ENCODE measurements at regions not wholly inside any gene's neighbourhood (a gene's known extent, or its start where the extent isn't known, plus 50 kb on each side); places are given as distances from the start of the nearest gene placed in this dataset.
A peak's percentile ranks its signal among the peaks of the same experiment; 100 is the strongest.

DNA sequence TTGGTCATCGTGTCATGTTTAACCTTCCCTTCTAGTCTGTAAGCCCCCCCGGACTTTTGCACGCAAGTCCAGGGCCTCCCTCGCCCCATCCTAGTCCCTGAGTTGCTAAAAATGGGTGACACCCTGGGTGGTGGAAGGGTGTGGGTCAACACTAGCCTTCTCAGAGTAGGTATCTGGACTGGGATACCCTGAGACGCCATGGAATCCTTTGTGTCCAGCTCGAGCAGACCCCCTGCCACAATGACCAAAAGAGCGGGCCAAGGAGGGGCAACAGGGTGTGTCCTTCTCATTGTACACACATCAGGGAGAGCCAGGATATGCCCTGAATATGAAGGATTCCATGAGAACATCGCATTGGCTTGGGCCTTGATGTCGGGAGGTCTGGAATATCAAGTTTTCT, 67.5 kb upstream of the ATP12A start:
- H3K27me3 Mint-ChIP-seq = no peaks in the 10 kb centered on the region
- no peaks in the 10 kb centered on the region for H3K36me3 ChIP-seq (ENCODE audit: control insufficient read depth in 2 of 2, extremely low read depth in 1 of 2, insufficient read depth in 1 of 2, low read length in 1 of 2)
- H3K9me3 Mint-ChIP-seq = no peaks in the 10 kb centered on the region
- H3K9me3 ChIP-seq = no peaks in the 10 kb centered on the region
- no peak for ATAC-seq (replicated peaks in 1 of 4)
- H3K4me1 Mint-ChIP-seq = peaks cover 8 to 18% (median 11%) of the 10 kb centered on the region in 3 donors
- POLR2A ChIA-PET = interaction anchor here in 1 of 2 donors (1.1 kb wide), 1 partner anchor 11 kb away, joined by 3 read pairs; no protein-coding TSS in a partner anchor
- no peak for DNase-seq
- peaks cover 0 to 23% of the 10 kb centered on the region in 2 experiments for H3K4me1 ChIP-seq (ENCODE audit: control insufficient read depth in 1 of 2, extremely low read depth in 1 of 2, insufficient read depth in 2 of 2, low read length in 2 of 2)
- H3K27me3 ChIP-seq (replicated peaks in 1 of 2; ENCODE audit: control insufficient read depth in 2 of 2, extremely low read depth in 1 of 2, insufficient read depth in 2 of 2, low read length in 1 of 2) = no peaks in the 10 kb centered on the region
- 93% methylated on average over 5 of the region's 9 CpGs for WGBS (ENCODE audit: insufficient coverage)
- H3K27ac ChIP-seq (ENCODE audit: low read length) = no peak overlapping the region
- H3K4me3 ChIP-seq (ENCODE audit: control insufficient read depth in 1 of 2, extremely low read depth in 1 of 2, low read length in 1 of 2) = no peak overlapping the region
- no peak overlapping the region for H3K27ac Mint-ChIP-seq
- CTCF ChIA-PET = interaction anchor here in 1 of 2 donors (0.6 to 1.3 kb wide), 2 partner anchors 39 to 61 kb away, joined by 3 read pairs; no protein-coding TSS in a partner anchor
- no peaks in the 10 kb centered on the region for H3K36me3 Mint-ChIP-seq
- H3K4me3 Mint-ChIP-seq = no peak overlapping the region

DNA sequence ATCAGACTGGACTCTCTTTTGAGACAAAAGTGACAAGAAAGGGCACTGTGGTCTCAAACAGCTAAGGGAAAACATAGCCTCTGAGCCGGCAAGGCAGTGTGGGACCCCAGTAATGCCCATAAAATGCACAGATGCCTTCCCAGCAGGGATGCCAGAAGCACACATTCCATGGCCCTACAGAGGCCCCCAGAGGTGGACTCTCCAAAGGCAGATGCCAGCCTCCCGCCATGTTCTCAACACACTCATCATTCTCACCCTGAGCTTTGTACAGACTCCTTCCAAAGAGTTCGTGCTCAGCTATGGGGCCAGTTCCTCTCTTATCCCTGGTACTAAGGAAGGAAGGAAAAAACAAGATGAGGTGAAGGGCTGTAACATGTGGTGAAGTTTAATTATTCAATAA, 67.1 kb upstream of the ATP12A start:
- ChIA-PET POLR2A (no interaction called here), CTCF (no interaction called here)
- WGBS (ENCODE audit: insufficient coverage) = 100% methylated on average over 1 of the region's 3 CpGs
- Mint-ChIP-seq H3K4me3 (no peak overlapping the region), H3K27me3 (no peaks in the 10 kb centered on the region), H3K4me1 (peaks cover 12 to 22% (median 15%) of the 10 kb centered on the region in 3 donors), H3K9me3 (no peaks in the 10 kb centered on the region), H3K27ac (no peak overlapping the region), H3K36me3 (no peaks in the 10 kb centered on the region)
- Histone ChIP-seq H3K4me1 (ENCODE audit: control insufficient read depth in 1 of 2, extremely low read depth in 1 of 2, insufficient read depth in 2 of 2, low read length in 2 of 2) (peaks cover 2 to 27% of the 10 kb centered on the region in 2 experiments), H3K4me3 (ENCODE audit: control insufficient read depth in 1 of 2, extremely low read depth in 1 of 2, low read length in 1 of 2) (no peak overlapping the region), H3K9me3 (no peaks in the 10 kb centered on the region), H3K27ac (ENCODE audit: low read length) (no peak overlapping the region), H3K27me3 (replicated peaks in 1 of 2; ENCODE audit: control insufficient read depth in 2 of 2, extremely low read depth in 1 of 2, insufficient read depth in 2 of 2, low read length in 1 of 2) (no peaks in the 10 kb centered on the region), H3K36me3 (ENCODE audit: control insufficient read depth in 2 of 2, extremely low read depth in 1 of 2, insufficient read depth in 1 of 2, low read length in 1 of 2) (peaks cover 0 to 2% of the 10 kb centered on the region in 2 donors)
- DNase-seq (no peak), ATAC-seq (replicated peaks in 1 of 4) (no peak)

DNA sequence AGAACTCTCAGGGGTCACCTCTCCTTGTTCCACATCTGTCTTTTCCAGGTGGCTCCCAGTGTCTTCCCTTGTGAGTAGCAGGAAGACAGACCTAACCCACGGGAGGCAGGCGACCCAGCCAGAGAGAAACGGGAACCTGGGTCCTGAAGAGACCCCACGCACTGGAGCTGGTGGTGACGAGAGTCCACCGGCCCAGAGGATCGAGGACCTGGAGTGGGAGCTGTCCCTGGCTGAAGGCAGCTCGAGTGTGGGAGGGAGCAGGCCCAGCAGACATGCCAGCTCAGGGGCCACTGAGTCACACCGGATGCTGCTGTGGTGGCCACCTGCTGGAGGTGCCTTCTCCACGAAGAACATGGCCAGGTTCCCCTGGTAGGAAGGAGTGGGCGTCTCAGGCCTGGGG, 66.5 kb upstream of the ATP12A start:
- 93% methylated on average over 10 of the region's 11 CpGs for WGBS (ENCODE audit: insufficient coverage)
- Histone ChIP-seq H3K9me3 (no peaks in the 10 kb centered on the region), H3K4me3 (ENCODE audit: control insufficient read depth in 1 of 2, extremely low read depth in 1 of 2, low read length in 1 of 2) (no peak overlapping the region), H3K27ac (ENCODE audit: low read length) (no peak overlapping the region), H3K27me3 (replicated peaks in 1 of 2; ENCODE audit: control insufficient read depth in 2 of 2, extremely low read depth in 1 of 2, insufficient read depth in 2 of 2, low read length in 1 of 2) (no peaks in the 10 kb centered on the region), H3K4me1 (ENCODE audit: control insufficient read depth in 1 of 2, extremely low read depth in 1 of 2, insufficient read depth in 2 of 2, low read length in 2 of 2) (peaks cover 6 to 34% of the 10 kb centered on the region in 2 experiments), H3K36me3 (ENCODE audit: control insufficient read depth in 2 of 2, extremely low read depth in 1 of 2, insufficient read depth in 1 of 2, low read length in 1 of 2) (peaks cover 0 to 2% of the 10 kb centered on the region in 2 donors)
- ATAC-seq (replicated peaks in 1 of 4) = no peak
- CTCF ChIA-PET = interaction anchor here in 1 of 2 donors (0.6 kb wide), 1 partner anchor 947 kb away, joined by 3 read pairs; no protein-coding TSS in a partner anchor
- Mint-ChIP-seq H3K27me3 (no peaks in the 10 kb centered on the region), H3K27ac (no peak overlapping the region), H3K9me3 (no peaks in the 10 kb centered on the region), H3K4me3 (no peak overlapping the region), H3K4me1 (peaks cover 19 to 28% (median 21%) of the 10 kb centered on the region in 3 donors), H3K36me3 (no peaks in the 10 kb centered on the region)
- no peak for DNase-seq
- POLR2A ChIA-PET = no interaction called here

DNA sequence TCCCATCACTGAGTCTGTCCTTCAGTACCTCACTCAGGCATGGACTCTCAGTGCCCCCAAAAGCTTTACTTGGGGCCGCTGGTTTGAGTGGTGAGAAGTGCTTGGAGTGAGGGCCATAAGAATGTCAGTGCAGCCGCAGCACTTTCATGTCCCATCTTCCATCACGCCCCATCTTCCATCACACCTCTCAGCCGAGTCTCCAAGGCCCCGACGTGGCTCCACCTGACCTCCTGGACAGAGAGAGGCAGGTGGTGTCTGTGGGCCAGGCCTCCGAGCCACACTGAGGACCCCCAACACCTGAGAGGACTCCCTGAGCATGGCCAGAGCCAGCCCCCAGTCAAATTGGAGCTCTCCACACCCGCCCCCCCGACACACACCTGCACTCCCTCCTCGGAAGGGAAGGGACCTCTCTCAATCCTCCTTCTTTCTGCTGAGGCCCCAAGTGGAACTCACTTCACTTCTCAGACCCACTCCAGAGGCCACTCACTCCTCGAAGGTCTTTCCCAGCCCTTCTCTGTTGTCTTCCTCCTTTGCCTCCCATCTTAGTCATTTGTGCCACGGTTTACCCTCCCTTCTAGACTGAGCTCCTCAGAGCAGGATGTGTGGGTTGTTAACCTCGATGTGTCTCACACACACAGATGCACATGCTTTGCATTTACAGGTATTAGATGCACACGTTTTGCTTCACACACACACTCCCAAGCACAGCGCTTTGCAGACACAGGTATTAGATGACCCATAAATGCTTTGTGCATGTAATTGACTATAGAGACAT, 65.7 kb upstream of the ATP12A start:
- CTCF ChIA-PET = interaction anchor here in 1 of 2 donors (0.6 kb wide), 1 partner anchor 948 kb away, joined by 3 read pairs; no protein-coding TSS in a partner anchor
- Mint-ChIP-seq H3K36me3 (no peaks in the 10 kb centered on the region), H3K4me3 (no peak overlapping the region), H3K27ac (peak overlapping the region in 1 of 2 donors; percentile 71), H3K9me3 (no peaks in the 10 kb centered on the region), H3K4me1 (peaks cover 26 to 35% (median 28%) of the 10 kb centered on the region in 3 donors), H3K27me3 (no peaks in the 10 kb centered on the region)
- 92% methylated on average over 8 of the region's 15 CpGs for WGBS (ENCODE audit: insufficient coverage)
- DNase-seq (no peak), ATAC-seq (replicated peaks in 1 of 4) (no peak)
- peaks cover 14 to 41% of the 10 kb centered on the region in 2 experiments for H3K4me1 ChIP-seq (ENCODE audit: control insufficient read depth in 1 of 2, extremely low read depth in 1 of 2, insufficient read depth in 2 of 2, low read length in 2 of 2)
- no peak overlapping the region for H3K27ac ChIP-seq (ENCODE audit: low read length)
- no peaks in the 10 kb centered on the region for H3K27me3 ChIP-seq (replicated peaks in 1 of 2; ENCODE audit: control insufficient read depth in 2 of 2, extremely low read depth in 1 of 2, insufficient read depth in 2 of 2, low read length in 1 of 2)
- peaks cover 0 to 2% of the 10 kb centered on the region in 2 donors for H3K36me3 ChIP-seq (ENCODE audit: control insufficient read depth in 2 of 2, extremely low read depth in 1 of 2, insufficient read depth in 1 of 2, low read length in 1 of 2)
- POLR2A ChIA-PET = no interaction called here
- H3K9me3 ChIP-seq = no peaks in the 10 kb centered on the region
- no peak overlapping the region for H3K4me3 ChIP-seq (ENCODE audit: control insufficient read depth in 1 of 2, extremely low read depth in 1 of 2, low read length in 1 of 2)

DNA sequence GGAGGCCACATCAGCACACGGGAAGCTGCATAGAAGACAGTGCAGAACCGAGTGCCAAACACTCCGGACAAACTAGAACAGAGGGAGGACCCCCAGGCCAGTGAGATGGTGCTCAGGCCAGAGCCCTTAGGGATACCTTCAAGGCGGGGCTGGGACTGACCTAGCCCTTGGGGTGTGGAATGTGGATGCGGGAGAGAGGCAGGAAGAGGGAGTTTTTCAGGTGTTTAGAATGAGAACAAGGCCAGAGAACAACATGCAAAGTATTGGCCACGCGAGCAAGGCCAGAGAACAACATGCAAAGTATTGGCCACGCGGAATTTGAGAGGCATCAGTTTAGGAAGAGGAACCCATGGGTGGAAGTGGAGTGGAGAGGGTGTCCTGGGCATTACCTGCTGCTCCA, 65.1 kb upstream of the ATP12A start:
- POLR2A ChIA-PET = no interaction called here
- DNase-seq = no peak

DNA sequence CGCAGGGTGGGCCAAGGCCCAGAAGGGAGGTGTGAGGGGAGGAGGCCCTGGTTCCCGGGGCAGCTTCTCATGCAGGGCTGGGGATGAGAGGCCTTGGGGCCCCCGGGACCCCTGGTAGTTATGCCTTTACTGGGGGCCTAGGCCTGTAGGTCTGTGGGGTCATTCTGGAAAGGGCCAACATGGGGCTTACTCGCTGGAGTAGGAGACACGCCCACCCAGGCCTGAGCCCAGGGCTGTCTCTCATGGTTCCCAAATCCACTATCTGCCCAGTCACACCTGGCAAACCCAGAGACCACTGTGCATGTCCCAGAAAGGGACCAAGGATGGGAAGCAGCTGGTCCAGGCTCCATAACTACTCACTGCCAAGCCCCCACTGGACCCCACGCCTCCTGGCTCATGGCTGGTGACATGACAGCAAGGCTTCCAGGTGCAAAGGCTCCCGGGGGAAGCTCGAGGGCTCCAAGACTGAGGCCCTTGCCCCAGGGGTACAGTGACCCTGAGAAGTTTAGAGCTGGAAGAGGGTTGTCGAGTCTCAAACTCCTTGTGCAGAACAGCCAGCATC, 64.2 kb upstream of the ATP12A start:
- DNase-seq (no peak), ATAC-seq (replicated peaks in 1 of 4) (no peak)
- H3K4me1 Mint-ChIP-seq = peaks cover 33 to 40% (median 39%) of the 10 kb centered on the region in 3 donors
- H3K36me3 Mint-ChIP-seq = no peaks in the 10 kb centered on the region
- peaks cover 15 to 48% of the 10 kb centered on the region in 2 experiments for H3K4me1 ChIP-seq (ENCODE audit: control insufficient read depth in 1 of 2, extremely low read depth in 1 of 2, insufficient read depth in 2 of 2, low read length in 2 of 2)
- no peak overlapping the region for H3K4me3 Mint-ChIP-seq
- 91% methylated on average over 5 of the region's 9 CpGs for WGBS (ENCODE audit: insufficient coverage)
- no peaks in the 10 kb centered on the region for H3K9me3 ChIP-seq
- H3K9me3 Mint-ChIP-seq = no peaks in the 10 kb centered on the region
- H3K27me3 ChIP-seq (replicated peaks in 1 of 2; ENCODE audit: control insufficient read depth in 2 of 2, extremely low read depth in 1 of 2, insufficient read depth in 2 of 2, low read length in 1 of 2) = no peaks in the 10 kb centered on the region
- H3K4me3 ChIP-seq (ENCODE audit: control insufficient read depth in 1 of 2, extremely low read depth in 1 of 2, low read length in 1 of 2) = no peak overlapping the region
- ChIA-PET POLR2A (no interaction called here), CTCF (no interaction called here)
- H3K27me3 Mint-ChIP-seq = no peaks in the 10 kb centered on the region
- peak overlapping the region in 1 of 2 donors; percentile 11 for H3K27ac Mint-ChIP-seq
- H3K36me3 ChIP-seq (ENCODE audit: control insufficient read depth in 2 of 2, extremely low read depth in 1 of 2, insufficient read depth in 1 of 2, low read length in 1 of 2) = peaks cover 0 to 2% of the 10 kb centered on the region in 2 donors
- no peak overlapping the region for H3K27ac ChIP-seq (ENCODE audit: low read length)

More for the DNA sequence above, 65.1 kb upstream of the ATP12A start:
- ATAC-seq (replicated peaks in 1 of 4) = no peak
- Mint-ChIP-seq H3K36me3 (no peaks in the 10 kb centered on the region), H3K4me3 (no peak overlapping the region), H3K4me1 (peaks cover 29 to 39% (median 35%) of the 10 kb centered on the region in 3 donors), H3K27me3 (no peaks in the 10 kb centered on the region), H3K9me3 (no peaks in the 10 kb centered on the region), H3K27ac (peak overlapping the region in 1 of 2 donors; percentile 71)
- peaks cover 0 to 2% of the 10 kb centered on the region in 2 donors for H3K36me3 ChIP-seq (ENCODE audit: control insufficient read depth in 2 of 2, extremely low read depth in 1 of 2, insufficient read depth in 1 of 2, low read length in 1 of 2)
- H3K27ac ChIP-seq (ENCODE audit: low read length) = no peak overlapping the region
- peaks cover 15 to 47% of the 10 kb centered on the region in 2 experiments for H3K4me1 ChIP-seq (ENCODE audit: control insufficient read depth in 1 of 2, extremely low read depth in 1 of 2, insufficient read depth in 2 of 2, low read length in 2 of 2)
- CTCF ChIA-PET = no interaction called here
- H3K4me3 ChIP-seq (ENCODE audit: control insufficient read depth in 1 of 2, extremely low read depth in 1 of 2, low read length in 1 of 2) = no peak overlapping the region
- H3K27me3 ChIP-seq (replicated peaks in 1 of 2; ENCODE audit: control insufficient read depth in 2 of 2, extremely low read depth in 1 of 2, insufficient read depth in 2 of 2, low read length in 1 of 2) = no peaks in the 10 kb centered on the region
- H3K9me3 ChIP-seq = no peaks in the 10 kb centered on the region
- WGBS (ENCODE audit: insufficient coverage) = 97% methylated on average over 8 of the region's 9 CpGs
